ENCODE measurements at regions not wholly inside any gene's neighbourhood (a gene's known extent, or its start where the extent isn't known, plus 50 kb on each side); places are given as distances from the start of the nearest gene placed in this dataset.

DNA sequence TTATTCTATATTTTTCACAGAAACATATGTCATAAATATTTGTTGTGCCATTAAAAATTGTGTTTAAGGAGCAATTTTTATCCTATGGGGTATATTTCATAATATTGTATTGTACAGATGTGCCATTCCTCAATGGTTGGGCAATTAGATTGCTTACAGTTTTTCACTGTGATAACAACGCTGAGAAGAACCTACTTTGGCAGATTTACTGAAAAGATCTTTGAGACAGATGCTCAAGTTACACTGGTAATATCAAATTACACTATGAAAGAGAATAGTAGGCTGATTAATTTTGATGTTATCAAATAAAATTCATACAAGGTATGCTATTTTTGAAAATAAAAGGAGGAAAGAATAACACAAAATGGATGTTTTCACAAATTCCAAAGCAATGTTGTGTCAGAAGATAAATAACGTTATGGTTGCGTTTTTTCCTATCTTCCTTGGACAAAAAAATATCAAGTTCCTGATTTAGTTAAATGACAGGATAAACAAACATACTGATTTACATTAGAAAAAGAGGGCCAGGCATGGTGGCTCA, 335.1 kb upstream of the ZNF521 start:
- TF ChIP-seq, protein P1, sequence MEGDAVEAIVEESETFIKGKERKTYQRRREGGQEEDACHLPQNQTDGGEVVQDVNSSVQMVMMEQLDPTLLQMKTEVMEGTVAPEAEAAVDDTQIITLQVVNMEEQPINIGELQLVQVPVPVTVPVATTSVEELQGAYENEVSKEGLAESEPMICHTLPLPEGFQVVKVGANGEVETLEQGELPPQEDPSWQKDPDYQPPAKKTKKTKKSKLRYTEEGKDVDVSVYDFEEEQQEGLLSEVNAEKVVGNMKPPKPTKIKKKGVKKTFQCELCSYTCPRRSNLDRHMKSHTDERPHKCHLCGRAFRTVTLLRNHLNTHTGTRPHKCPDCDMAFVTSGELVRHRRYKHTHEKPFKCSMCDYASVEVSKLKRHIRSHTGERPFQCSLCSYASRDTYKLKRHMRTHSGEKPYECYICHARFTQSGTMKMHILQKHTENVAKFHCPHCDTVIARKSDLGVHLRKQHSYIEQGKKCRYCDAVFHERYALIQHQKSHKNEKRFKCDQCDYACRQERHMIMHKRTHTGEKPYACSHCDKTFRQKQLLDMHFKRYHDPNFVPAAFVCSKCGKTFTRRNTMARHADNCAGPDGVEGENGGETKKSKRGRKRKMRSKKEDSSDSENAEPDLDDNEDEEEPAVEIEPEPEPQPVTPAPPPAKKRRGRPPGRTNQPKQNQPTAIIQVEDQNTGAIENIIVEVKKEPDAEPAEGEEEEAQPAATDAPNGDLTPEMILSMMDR (conservative IDR thresholded peaks at IDR 0.05; ENCODE audit: low read depth): no peak

DNA sequence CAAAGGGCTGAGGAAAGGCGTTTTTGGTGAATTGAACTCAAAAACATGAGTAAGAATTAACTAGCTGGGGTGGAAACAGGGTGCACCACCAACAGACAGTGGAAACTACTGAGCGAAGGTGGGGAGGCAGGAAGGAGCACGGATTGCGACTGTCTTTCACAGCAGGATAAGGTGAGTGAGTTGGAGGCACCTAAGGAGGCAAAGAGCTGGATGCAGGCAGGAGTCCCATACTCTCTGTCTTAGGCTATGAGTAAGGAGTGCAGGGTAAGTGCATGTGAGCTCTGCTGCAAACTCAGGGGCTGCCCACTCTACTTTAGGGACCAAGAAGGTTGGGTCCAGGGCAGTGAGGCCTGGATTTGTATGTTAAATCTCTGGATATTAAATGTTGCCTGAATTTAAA, 333.1 kb upstream of the ZNF521 start:
- POLR2A ChIA-PET (ENCODE audit: low non-redundant PET): no interaction called here
- CTCF ChIA-PET: no interaction called here
- TF ChIP-seq, protein P1 (conservative IDR thresholded peaks at IDR 0.05; ENCODE audit: low read depth): no peak
- DNase-seq (ENCODE audit: low spot score): no peak
- H3K27ac ChIP-seq: no peak overlapping the region

More for the DNA sequence above, 335.1 kb upstream of the ZNF521 start:
- ChIA-PET POLR2A (ENCODE audit: low non-redundant PET) (no interaction called here), CTCF (no interaction called here)
- DNase-seq (ENCODE audit: low spot score): no peak
- no peak overlapping the region for H3K27ac ChIP-seq

DNA sequence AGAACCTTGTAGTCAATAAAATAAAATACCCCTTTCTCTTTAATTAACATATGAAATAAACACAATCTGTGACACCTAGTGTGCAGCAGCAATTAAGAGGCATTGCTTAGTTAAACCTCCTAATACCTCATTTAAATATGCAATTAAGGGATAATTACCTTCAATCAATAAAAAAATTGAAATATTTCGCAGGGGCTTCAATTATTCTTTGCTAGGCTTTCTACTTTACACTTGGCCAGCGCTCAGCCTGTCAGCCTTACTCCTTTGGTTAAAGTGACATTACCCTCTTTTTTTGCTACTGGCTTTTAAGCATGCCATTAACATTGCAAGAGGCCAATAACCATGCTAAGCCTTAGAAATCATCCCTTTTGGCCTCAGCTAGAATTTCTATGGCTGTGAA, 327.5 kb upstream of the ZNF521 start:
- no peak for DNase-seq (ENCODE audit: low spot score)
- ChIA-PET CTCF (no interaction called here), POLR2A (ENCODE audit: low non-redundant PET) (no interaction called here)
- H3K27ac ChIP-seq: no peak overlapping the region
- TF ChIP-seq, protein P1 (conservative IDR thresholded peaks at IDR 0.05; ENCODE audit: low read depth): no peak

DNA sequence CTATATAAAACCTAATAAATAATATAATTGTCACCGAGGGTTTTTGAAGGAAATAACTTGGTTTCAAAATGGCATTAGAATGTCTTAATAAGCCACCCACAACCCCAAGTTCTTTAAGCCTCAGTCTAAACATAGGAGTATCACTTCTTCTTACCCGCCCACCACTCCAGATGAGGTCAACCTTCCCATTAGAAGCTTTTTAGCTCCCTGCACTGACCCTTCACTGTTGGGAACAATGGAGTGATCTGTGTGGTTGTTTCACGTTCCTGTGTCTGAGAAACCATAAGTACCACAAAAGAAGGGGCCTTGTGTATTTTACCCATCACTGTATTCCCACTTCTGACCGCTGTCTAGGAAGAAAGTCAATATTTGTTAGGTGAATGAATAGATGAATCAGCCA, 326.3 kb upstream of the ZNF521 start:
- CTCF ChIA-PET: no interaction called here
- no peak for DNase-seq (ENCODE audit: low spot score)
- POLR2A ChIA-PET (ENCODE audit: low non-redundant PET): no interaction called here
- TF ChIP-seq, protein P1 (conservative IDR thresholded peaks at IDR 0.05; ENCODE audit: low read depth): no peak
- H3K27ac ChIP-seq: no peak overlapping the region

DNA sequence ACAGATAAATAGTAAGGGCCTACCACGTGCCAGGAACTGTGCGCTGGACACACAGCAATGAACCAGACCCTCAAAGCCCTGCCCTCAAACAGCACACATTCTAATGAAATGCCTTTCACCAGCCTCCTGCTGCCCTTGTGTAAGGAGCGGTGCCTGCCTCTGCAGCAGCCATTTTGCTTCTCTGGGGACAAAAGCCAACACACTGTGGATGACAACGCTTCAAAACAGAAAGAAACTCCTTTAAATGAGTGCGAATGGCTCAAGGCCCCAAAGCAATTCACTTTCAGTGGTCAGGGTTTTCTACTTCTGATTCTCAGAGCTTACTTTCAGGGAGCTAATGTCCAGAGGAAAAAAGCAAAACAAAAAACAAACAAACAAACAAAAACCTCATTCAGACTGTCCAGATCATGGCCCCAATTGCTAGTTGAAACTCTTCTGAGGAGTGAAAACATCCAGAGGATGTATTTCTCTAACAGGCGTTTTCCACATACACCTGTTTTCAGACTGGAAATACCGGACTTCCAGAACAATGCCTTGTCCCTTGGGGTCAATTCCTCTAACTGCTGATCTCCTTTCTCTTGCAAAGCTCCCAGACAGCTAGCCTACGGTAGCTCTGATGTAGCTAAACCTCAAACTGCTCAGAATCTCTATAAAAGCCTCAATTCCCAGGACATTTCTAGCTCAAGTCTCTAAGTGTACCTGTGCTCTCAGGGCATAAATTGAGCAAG, 323.3 kb upstream of the ZNF521 start:
- POLR2A ChIA-PET (ENCODE audit: low non-redundant PET): no interaction called here

DNA sequence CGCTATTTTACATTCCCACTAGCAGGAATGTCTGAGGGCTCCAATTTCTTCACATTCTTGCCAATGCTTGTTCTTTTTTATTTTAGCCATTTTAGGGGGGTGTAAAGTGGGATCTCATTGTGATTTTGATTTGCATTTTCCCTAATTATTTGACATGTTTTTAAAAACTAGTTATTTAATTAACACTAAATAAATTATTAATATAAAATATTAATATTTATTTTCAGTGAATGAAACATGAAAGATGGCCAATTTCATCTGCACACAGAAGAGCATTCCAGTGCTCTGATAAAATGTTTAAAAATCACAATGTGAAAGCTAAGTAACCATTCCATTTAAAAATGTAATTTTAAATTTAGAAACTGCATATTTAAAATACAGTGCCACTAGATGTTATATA, 322.2 kb upstream of the ZNF521 start:
- CTCF ChIA-PET: no interaction called here
- POLR2A ChIA-PET (ENCODE audit: low non-redundant PET): no interaction called here
- no peak for DNase-seq (ENCODE audit: low spot score)
- no peak overlapping the region for H3K27ac ChIP-seq
- TF ChIP-seq, protein P1 (conservative IDR thresholded peaks at IDR 0.05; ENCODE audit: low read depth): no peak

More for the DNA sequence above, 323.3 kb upstream of the ZNF521 start:
- CTCF ChIA-PET: no interaction called here
- H3K27ac ChIP-seq: no peak overlapping the region
- no peak for DNase-seq (ENCODE audit: low spot score)
- TF ChIP-seq, protein P1 (conservative IDR thresholded peaks at IDR 0.05; ENCODE audit: low read depth): no peak

All from RWPE1 (cell line).